ENCODE measurements at regions not wholly inside any gene's neighbourhood (a gene's known extent, or its start where the extent isn't known, plus 50 kb on each side); places are given as distances from the start of the nearest gene placed in this dataset.

GRCh38 chr2:236855866-236856847 lies 229.5 kb upstream of the COPS8 start:
- no peaks in the 10 kb centered on the region for H3K27me3 ChIP-seq (ENCODE audit: control insufficient read depth, insufficient read depth, low read length)

DNA sequence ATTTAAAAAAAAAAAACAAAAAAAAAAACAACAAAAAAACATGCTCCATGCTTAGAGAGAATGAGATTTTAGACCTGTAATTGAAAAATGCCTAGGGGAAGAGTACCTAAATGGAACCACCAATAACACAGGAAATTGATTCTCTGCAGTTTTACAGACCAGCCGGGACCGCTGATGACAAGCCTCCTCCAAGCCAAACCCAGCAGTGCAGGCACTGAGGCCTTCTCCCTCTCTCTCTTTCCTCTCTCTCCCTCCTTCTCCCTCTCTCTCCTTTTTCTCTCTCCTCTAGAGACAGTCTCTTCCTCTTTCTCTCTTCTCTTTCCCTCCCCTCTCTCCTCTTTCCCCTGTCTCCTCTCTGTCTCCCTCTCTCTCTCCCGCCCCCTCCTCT lies 228.8 kb upstream of the COPS8 start:
- CTCF ChIA-PET: no interaction called here
- POLR2A ChIA-PET: no interaction called here
- TF ChIP-seq, protein P1, sequence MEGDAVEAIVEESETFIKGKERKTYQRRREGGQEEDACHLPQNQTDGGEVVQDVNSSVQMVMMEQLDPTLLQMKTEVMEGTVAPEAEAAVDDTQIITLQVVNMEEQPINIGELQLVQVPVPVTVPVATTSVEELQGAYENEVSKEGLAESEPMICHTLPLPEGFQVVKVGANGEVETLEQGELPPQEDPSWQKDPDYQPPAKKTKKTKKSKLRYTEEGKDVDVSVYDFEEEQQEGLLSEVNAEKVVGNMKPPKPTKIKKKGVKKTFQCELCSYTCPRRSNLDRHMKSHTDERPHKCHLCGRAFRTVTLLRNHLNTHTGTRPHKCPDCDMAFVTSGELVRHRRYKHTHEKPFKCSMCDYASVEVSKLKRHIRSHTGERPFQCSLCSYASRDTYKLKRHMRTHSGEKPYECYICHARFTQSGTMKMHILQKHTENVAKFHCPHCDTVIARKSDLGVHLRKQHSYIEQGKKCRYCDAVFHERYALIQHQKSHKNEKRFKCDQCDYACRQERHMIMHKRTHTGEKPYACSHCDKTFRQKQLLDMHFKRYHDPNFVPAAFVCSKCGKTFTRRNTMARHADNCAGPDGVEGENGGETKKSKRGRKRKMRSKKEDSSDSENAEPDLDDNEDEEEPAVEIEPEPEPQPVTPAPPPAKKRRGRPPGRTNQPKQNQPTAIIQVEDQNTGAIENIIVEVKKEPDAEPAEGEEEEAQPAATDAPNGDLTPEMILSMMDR (IDR thresholded peaks at IDR 0.05; ENCODE audit: insufficient read depth, low read depth, low read length): no peak
- no peaks in the 10 kb centered on the region for H3K36me3 ChIP-seq (ENCODE audit: control insufficient read depth, insufficient read depth, low read length)
- H3K27me3 ChIP-seq (ENCODE audit: control insufficient read depth, insufficient read depth, low read length): no peaks in the 10 kb centered on the region
- no peak for DNase-seq (ENCODE audit: low read depth)
- H3K4me3 ChIP-seq (ENCODE audit: low read depth, low read length): no peak overlapping the region

More at GRCh38 chr2:236855866-236856847, 229.5 kb upstream of the COPS8 start:
- TF ChIP-seq, protein P1 (IDR thresholded peaks at IDR 0.05; ENCODE audit: insufficient read depth, low read depth, low read length): no peak
- no peak overlapping the region for H3K4me3 ChIP-seq (ENCODE audit: low read depth, low read length)
- H3K36me3 ChIP-seq (ENCODE audit: control insufficient read depth, insufficient read depth, low read length): no peaks in the 10 kb centered on the region
- no peak for DNase-seq (ENCODE audit: low read depth)
- ChIA-PET POLR2A (no interaction called here), CTCF (interaction anchor here (0.7 kb wide), 1 partner anchor 17 kb away, joined by 3 read pairs; no protein-coding TSS in a partner anchor)

- no peaks in the 10 kb centered on the region for H3K27me3 ChIP-seq (ENCODE audit: control insufficient read depth, insufficient read depth, low read length)
- TF ChIP-seq, protein P1 (IDR thresholded peaks at IDR 0.05; ENCODE audit: insufficient read depth, low read depth, low read length): no peak
- POLR2A ChIA-PET: no interaction called here
These were observed 228.4 kb upstream of the COPS8 start for GRCh38 chr2:236857246-236857645.

DNA sequence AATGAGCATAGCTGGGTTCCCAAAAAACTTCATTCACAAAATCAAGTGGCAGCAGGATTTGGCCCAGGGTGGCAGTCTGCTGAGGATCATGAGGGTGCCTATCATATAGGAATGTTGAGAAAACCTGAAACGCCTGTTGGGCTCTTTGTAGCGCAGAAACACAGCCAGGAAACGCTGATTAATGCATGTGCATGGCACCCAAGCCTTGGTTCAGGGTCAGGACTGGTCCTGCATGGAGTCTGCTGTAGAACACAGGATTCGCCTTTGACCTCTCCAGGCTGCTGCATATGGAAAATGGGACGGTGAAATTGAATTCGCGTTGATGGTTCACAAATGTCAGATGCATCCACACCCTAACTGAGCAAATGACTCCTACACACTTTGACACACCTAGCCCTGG lies 227.9 kb upstream of the COPS8 start:
- no peaks in the 10 kb centered on the region for H3K36me3 ChIP-seq (ENCODE audit: control insufficient read depth, insufficient read depth, low read length)
- ChIA-PET POLR2A (no interaction called here), CTCF (no interaction called here)
- DNase-seq (ENCODE audit: low read depth): no peak
- no peak overlapping the region for H3K4me3 ChIP-seq (ENCODE audit: low read depth, low read length)
- TF ChIP-seq, protein P1 (IDR thresholded peaks at IDR 0.05; ENCODE audit: insufficient read depth, low read depth, low read length): no peak
- no peaks in the 10 kb centered on the region for H3K27me3 ChIP-seq (ENCODE audit: control insufficient read depth, insufficient read depth, low read length)

More at GRCh38 chr2:236857246-236857645, 228.4 kb upstream of the COPS8 start:
- CTCF ChIA-PET: no interaction called here
- no peak for DNase-seq (ENCODE audit: low read depth)
- Histone ChIP-seq H3K4me3 (ENCODE audit: low read depth, low read length) (no peak overlapping the region), H3K36me3 (ENCODE audit: control insufficient read depth, insufficient read depth, low read length) (no peaks in the 10 kb centered on the region)

DNA sequence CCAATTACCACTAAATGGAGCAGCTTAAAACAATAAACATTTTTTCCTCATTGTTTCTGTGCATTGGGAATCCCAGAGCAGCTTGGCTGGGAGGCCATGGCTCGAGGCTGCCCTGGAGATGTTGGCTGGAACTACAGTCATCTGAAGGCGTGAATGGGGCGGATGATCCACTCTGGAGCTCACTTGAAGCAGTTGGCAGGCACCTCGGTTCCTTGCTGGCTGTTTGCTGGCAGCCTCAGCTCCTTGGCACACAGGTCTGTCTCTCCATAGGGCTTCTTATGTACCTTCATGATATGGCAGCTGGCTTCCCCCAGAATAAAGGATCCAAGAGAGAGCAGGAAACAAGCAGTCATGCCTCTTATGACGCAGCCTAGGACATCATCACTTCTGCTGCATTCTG lies 227.0 kb upstream of the COPS8 start:
- no peaks in the 10 kb centered on the region for H3K27me3 ChIP-seq (ENCODE audit: control insufficient read depth, insufficient read depth, low read length)
- ChIA-PET CTCF (no interaction called here), POLR2A (no interaction called here)
- no peaks in the 10 kb centered on the region for H3K36me3 ChIP-seq (ENCODE audit: control insufficient read depth, insufficient read depth, low read length)
- no peak for DNase-seq (ENCODE audit: low read depth)
- H3K4me3 ChIP-seq (ENCODE audit: low read depth, low read length): no peak overlapping the region
- TF ChIP-seq, protein P1 (IDR thresholded peaks at IDR 0.05; ENCODE audit: insufficient read depth, low read depth, low read length): no peak
